GM20431 (cell line): ENCODE measurements at regions not wholly inside any gene's neighbourhood (a gene's known extent, or its start where the extent isn't known, plus 50 kb on each side); places are given as distances from the start of the nearest gene placed in this dataset.
"Not testable (repeated sequence)": the region's sequence is repeated elsewhere in the genome, so short reads cannot be mapped to it uniquely, and the experiment has no call there.

Source experiments
- in situ Hi-C: fragments of 300-500 bp; cut with MseI, MboI; formaldehyde crosslinking; loops from one replicate; pipeline ENCODE4 v1.15.0; 2020; ENCODE audit warnings: low sequenced_read_pairs; ENCODE audit not compliant: unreplicated experiment

GRCh38 chr13:97768134-97768533, 185.3 kb upstream of the IPO5 start:
- in situ Hi-C loops: no loop called here

- in situ Hi-C loops: not testable (repeated sequence)
Measured at GRCh38 chr13:97770231-97770630, 183.2 kb upstream of the IPO5 start.

GRCh38 chr13:97772466-97772865, 181.0 kb upstream of the IPO5 start:
- in situ Hi-C loops: not testable (repeated sequence)

GRCh38 chr13:97774391-97775100, 178.9 kb upstream of the IPO5 start:
- in situ Hi-C loops: not testable (repeated sequence)

GRCh38 chr13:97780486-97780885, 173.0 kb upstream of the IPO5 start:
- in situ Hi-C loops: no loop called here

GRCh38 chr13:97781891-97782305, 171.6 kb upstream of the IPO5 start:
- in situ Hi-C loops: no loop called here

- in situ Hi-C loops: no loop called here
Measured at GRCh38 chr13:97786510-97786909, 167.0 kb upstream of the IPO5 start.

- in situ Hi-C loops: no loop called here
Measured at GRCh38 chr13:97797553-97797952, 155.9 kb upstream of the IPO5 start.

GRCh38 chr13:97798171-97798821, 155.2 kb upstream of the IPO5 start:
- in situ Hi-C loops: no loop called here

- in situ Hi-C loops: no loop called here
Measured at GRCh38 chr13:97798836-97799235, 154.6 kb upstream of the IPO5 start.

GRCh38 chr13:97802213-97802612, 151.3 kb upstream of the IPO5 start:
- in situ Hi-C loops: no loop called here

GRCh38 chr13:97809576-97809975, 143.9 kb upstream of the IPO5 start:
- in situ Hi-C loops: no loop called here

- in situ Hi-C loops: no loop called here
Measured at GRCh38 chr13:97810152-97810551, 143.3 kb upstream of the IPO5 start.

- in situ Hi-C loops: no loop called here
Measured at GRCh38 chr13:97822377-97822776, 131.1 kb upstream of the IPO5 start.

- in situ Hi-C loops: no loop called here
Measured at GRCh38 chr13:97826421-97827012, 127.0 kb upstream of the IPO5 start.

GRCh38 chr13:97834250-97834649, 119.2 kb upstream of the IPO5 start:
- in situ Hi-C loops: no loop called here

GRCh38 chr13:97843189-97843588, 110.3 kb upstream of the IPO5 start:
- in situ Hi-C loops: no loop called here

GRCh38 chr13:97844151-97844550, 109.3 kb upstream of the IPO5 start:
- in situ Hi-C loops: no loop called here

GRCh38 chr13:97848886-97849285, 104.6 kb upstream of the IPO5 start:
- in situ Hi-C loops: no loop called here

GRCh38 chr13:97849305-97849704, 104.2 kb upstream of the IPO5 start:
- in situ Hi-C loops: no loop called here

GRCh38 chr13:97851269-97851668, 102.2 kb upstream of the IPO5 start:
- in situ Hi-C loops: loop anchor here (25.0 kb wide), 1 partner anchor 811 kb away; no protein-coding TSS in a partner anchor
